HepG2 (cell line): ENCODE measurements at regions not wholly inside any gene's neighbourhood (a gene's known extent, or its start where the extent isn't known, plus 50 kb on each side); places are given as distances from the start of the nearest gene placed in this dataset.

Experiments
- ATAC-seq: fragments of 200-7000 bp; cut with Tn5 transposase; 3 replicates; pipeline ENCODE4 v1.9.1; 2020; ENCODE audit warnings: mild to moderate bottlenecking, moderate library complexity
- BruUV-seq: library from RNA; stranded (reverse); fragments of 400-500 nt; replicated peaks from 2 replicates; lab custom pipeline; 2021; lab: Mats Ljungman, UMichigan
- CTCF ChIA-PET: fragments of 300-600 bp; formaldehyde crosslinking; extraction: SDS; loops from one replicate; lab custom pipeline; 2021; ENCODE audit warnings: low total read pairs, inconsistent platforms, low intra/inter-chr PET ratio; lab: Yijun Ruan, JAX
- POLR2A ChIA-PET: fragments of 350-600 bp; sonication (Branson Sonifier 250); formaldehyde crosslinking; loops from one replicate; lab custom pipeline; 2020; ENCODE audit warnings: antibody characterized with exemption, inconsistent platforms; lab: Yijun Ruan, JAX
- DNase-seq: peaks from one replicate; pipeline ENCODE4 v3.0.0-alpha.2; 2015; ENCODE audit warnings: low spot score
- FAIRE-seq: peaks from 3 replicates; lab custom pipeline; 2011; peaks lifted over from hg19 to GRCh38; lab: Jason Lieb, UNC
- H2AFZ ChIP-seq: one replicate; pipeline ENCODE4 v1.6.1; 2011; ENCODE audit warnings: low read length, inconsistent platforms
- H3K27ac ChIP-seq: fragments of 300-600 bp; 3 replicates; pipeline ENCODE4 v1.8.0; 2011; ENCODE audit warnings: mixed run types, mild to moderate bottlenecking, mixed read lengths, low read length, inconsistent platforms; ENCODE audit not compliant: insufficient read depth; ENCODE audit errors: extremely low read length
- H3K27me3 ChIP-seq, 2 experiments: fragments of 200-600 bp in 1 of 2; 2 replicates in 1 of 2; 3 replicates in 1 of 2; pipeline versions ENCODE4 v1.6.0 to v1.8.0; 2011; ENCODE audit warnings: low read length in 2 of 2, mild to moderate bottlenecking in 2 of 2, moderate library complexity in 2 of 2, inconsistent platforms in 1 of 2; ENCODE audit not compliant: insufficient read depth in 2 of 2, control insufficient read depth in 1 of 2
- H3K36me3 ChIP-seq, 2 experiments: fragments of 200-600 bp in 1 of 2; replicated peaks in 1 of 2; 2 replicates in 1 of 2; 3 replicates in 1 of 2; pipeline versions ENCODE4 v1.5.1 to v1.8.0; 2011; ENCODE audit warnings: low read length in 2 of 2, inconsistent platforms in 1 of 2; ENCODE audit not compliant: insufficient read depth in 2 of 2, control insufficient read depth in 1 of 2
- H3K4me1 ChIP-seq: 2 replicates; pipeline ENCODE4 v1.5.1; 2012; ENCODE audit warnings: low read length, inconsistent platforms; ENCODE audit not compliant: insufficient read depth
- H3K4me2 ChIP-seq: 2 replicates; pipeline ENCODE4 v1.6.0; 2011; ENCODE audit warnings: low read depth, low read length, inconsistent platforms
- H3K4me3 ChIP-seq, 3 experiments: fragments of 200-600 bp in 1 of 3; sonication (generic), shearing (Covaris generic) in 1 of 3; replicated peaks in 1 of 3; 2 replicates each; pipeline ENCODE4 v1.5.1; 2011 to 2016; ENCODE audit warnings: low read length in 3 of 3, inconsistent platforms in 2 of 3, low read depth in 2 of 3, mild to moderate bottlenecking in 2 of 3, control low read depth in 1 of 3, mixed read lengths in 1 of 3; ENCODE audit not compliant: insufficient read depth in 1 of 3
- H3K79me2 ChIP-seq: one replicate; pipeline ENCODE4 v1.6.1; 2011; ENCODE audit warnings: low read length, inconsistent platforms; ENCODE audit not compliant: insufficient read depth
- H3K9ac ChIP-seq: 2 replicates; pipeline ENCODE4 v1.6.0; 2011; ENCODE audit warnings: mild to moderate bottlenecking, low read depth, low read length, inconsistent platforms; ENCODE audit not compliant: insufficient read depth
- H3K9me3 ChIP-seq: 2 replicates; pipeline ENCODE4 v1.5.1; 2012; ENCODE audit warnings: mild to moderate bottlenecking, low read length
- H4K20me1 ChIP-seq: 2 replicates; pipeline ENCODE4 v1.6.0; 2011; ENCODE audit warnings: inconsistent platforms, mild to moderate bottlenecking, low read length, moderate library complexity; ENCODE audit not compliant: insufficient read depth
- AGO1 ChIP-seq: fragments of 200-400 bp; formaldehyde crosslinking; IDR thresholded peaks from 2 replicates; pipeline ENCODE4 v1.6.1; 2017; ENCODE audit warnings: mild to moderate bottlenecking, low read depth, low read length, moderate library complexity; ENCODE audit not compliant: poor library complexity, severe bottlenecking
- GABPB1 ChIP-seq: IDR thresholded peaks from 2 replicates; pipeline ENCODE4 v1.6.1; 2016; ENCODE audit warnings: mild to moderate bottlenecking, missing genetic modification reagents, moderate library complexity, missing compliant biosample characterization
- NR0B2 ChIP-seq: sonication (generic); formaldehyde crosslinking; IDR thresholded peaks from 2 replicates; pipeline ENCODE4 v1.4.0; 2020; ENCODE audit warnings: mild to moderate bottlenecking, missing genetic modification reagents
- ZFP91 ChIP-seq: sonication (generic); formaldehyde crosslinking; IDR thresholded peaks from 2 replicates; pipeline ENCODE4 v1.9.0; 2022; ENCODE audit warnings: missing genetic modification reagents, mild to moderate bottlenecking, borderline replicate concordance
- ZNF331 ChIP-seq: sonication (generic); formaldehyde crosslinking; IDR thresholded peaks from 2 replicates; pipeline ENCODE4 v1.4.0; 2020; ENCODE audit warnings: missing genetic modification reagents
- ZNF350 ChIP-seq: sonication (generic); formaldehyde crosslinking; IDR thresholded peaks from 2 replicates; pipeline ENCODE4 v1.4.0; 2020; ENCODE audit warnings: mild to moderate bottlenecking, low read depth, missing genetic modification reagents, borderline replicate concordance
- ZNF362 ChIP-seq: sonication (generic); formaldehyde crosslinking; IDR thresholded peaks from 2 replicates; pipeline ENCODE4 v1.4.0; 2020; ENCODE audit warnings: missing genetic modification reagents, mild to moderate bottlenecking, borderline replicate concordance
- ZNF383 ChIP-seq: sonication (generic); formaldehyde crosslinking; IDR thresholded peaks from 2 replicates; pipeline ENCODE4 v1.4.0; 2020; ENCODE audit warnings: missing genetic modification reagents, mild to moderate bottlenecking, borderline replicate concordance
- ZNF782 ChIP-seq: sonication (generic); formaldehyde crosslinking; IDR thresholded peaks from 2 replicates; pipeline ENCODE4 v1.4.0; 2020; ENCODE audit warnings: missing genetic modification reagents, mild to moderate bottlenecking, borderline replicate concordance
- WGBS: methylation state at CpG from one replicate; pipeline ENCODE4 v1.1.6; 2017; ENCODE audit warnings: low lambda C conversion rate; 5-methylcytosine and 5-hydroxymethylcytosine counted together
- in situ Hi-C: cut with HindIII; loops from 2 replicates; pipeline ENCODE4 v1.10.0; 2017; ENCODE audit warnings: low pct_unique_long_range_greater_than_20kb; ENCODE audit not compliant: extremely low pct_ligation_motif_present
- intact Hi-C: fragments of 100-400 bp; cut with micrococcal nuclease; formaldehyde crosslinking; loops from one replicate; pipeline ENCODE4 v1.10.0; 2022; ENCODE audit not compliant: unreplicated experiment

- no TSS peak for BruUV-seq
- H3K4me3 ChIP-seq = no peak overlapping the region
- no peaks in the 10 kb centered on the region for H4K20me1 ChIP-seq
- no peaks in the 10 kb centered on the region for H3K9me3 ChIP-seq
- no peak for FAIRE-seq
- in situ Hi-C loops (no loop called here), intact Hi-C loops (no loop called here)
- no peaks in the 10 kb centered on the region for H3K36me3 ChIP-seq
- H3K27ac ChIP-seq = no peak overlapping the region
- WGBS = 42% methylated on average over 9 of the region's 9 CpGs
- H3K4me1 ChIP-seq = no peaks in the 10 kb centered on the region
- no peak for DNase-seq
- no peak overlapping the region for H2AFZ ChIP-seq
- no peak overlapping the region for H3K4me2 ChIP-seq
- no peaks in the 10 kb centered on the region for H3K79me2 ChIP-seq
- no peak for ATAC-seq
- TF ChIP-seq ZNF350 (CRISPR knock-in tag) (no peak), GABPB1 (CRISPR knock-in tag) (no peak), ZNF782 (CRISPR knock-in tag) (no peak), AGO1 (no peak), ZFP91 (CRISPR knock-in tag) (no peak), ZNF383 (no peak), ZNF331 (CRISPR knock-in tag) (no peak), ZNF362 (CRISPR knock-in tag) (no peak), NR0B2 (CRISPR knock-in tag) (no peak)
- POLR2A ChIA-PET = no interaction called here
- peaks cover 0 to 23% of the 10 kb centered on the region in 2 experiments; a peak in 2 of 5 replicates for H3K27me3 ChIP-seq
- CTCF ChIA-PET = no interaction called here
- H3K9ac ChIP-seq = no peak overlapping the region
These were observed 82.7 kb upstream of the MAML3 start for GRCh38 chr4:140236654-140237169.
